ENCODE measurements at regions not wholly inside any gene's neighbourhood (a gene's known extent, or its start where the extent isn't known, plus 50 kb on each side); places are given as distances from the start of the nearest gene placed in this dataset.

GRCh38 chr15:87487484-87487883 lies 769.1 kb downstream of the NTRK3 start:
- Histone ChIP-seq H2BK20ac (ENCODE audit: low read depth, low read length) (no peak overlapping the region), H3K9ac (ENCODE audit: low read depth, low read length) (no peak overlapping the region), H3K4me1 (ENCODE audit: control insufficient read depth, insufficient read depth, low read length) (no peaks in the 10 kb centered on the region), H3K18ac (ENCODE audit: low read depth, low read length) (no peak overlapping the region), H4K5ac (ENCODE audit: low read depth, low read length) (no peak overlapping the region), H3K4me3 (ENCODE audit: insufficient read depth, low read depth, low read length) (no peak overlapping the region), H3K79me1 (ENCODE audit: low read depth in 1 of 2, low read length in 2 of 2) (no peaks in the 10 kb centered on the region), H3K4ac (ENCODE audit: low read depth, low read length) (no peak overlapping the region), H2AFZ (replicated peaks; ENCODE audit: low read length, poor library complexity) (no peak overlapping the region), H4K20me1 (ENCODE audit: insufficient read depth, low read length) (no peaks in the 10 kb centered on the region), H3K36me3 (ENCODE audit: control insufficient read depth, insufficient read depth, low read length) (no peaks in the 10 kb centered on the region), H3K56ac (ENCODE audit: extremely low read depth, insufficient read depth, low read length) (no peak overlapping the region), H3K27me3 (ENCODE audit: control insufficient read depth, insufficient read depth, low read length) (no peaks in the 10 kb centered on the region), H2BK120ac (ENCODE audit: low read depth, low read length) (no peak overlapping the region), H4K8ac (ENCODE audit: low read depth in 2 of 2, low read length in 2 of 2) (no peak overlapping the region), H3K14ac (replicated peaks; ENCODE audit: low read depth, low read length) (no peak overlapping the region), H2BK15ac (ENCODE audit: low read depth, low read length) (no peak overlapping the region), H3K23ac (ENCODE audit: low read depth, low read length) (no peak overlapping the region), H2AK5ac (ENCODE audit: low read depth, low read length) (no peak overlapping the region), H3K9me3 (ENCODE audit: control insufficient read depth, insufficient read depth, low read length) (peaks cover 2% of the 10 kb centered on the region; the same call in 1 of the 2 replicates), H3K27ac (ENCODE audit: insufficient read depth, low read length) (no peak overlapping the region), H3K4me2 (ENCODE audit: low read depth, low read length) (no peak overlapping the region), H4K91ac (ENCODE audit: insufficient read depth, low read depth, low read length) (no peak overlapping the region), H2BK5ac (ENCODE audit: low read depth, low read length, poor library complexity, severe bottlenecking) (no peak overlapping the region), H3K9me1 (ENCODE audit: insufficient read depth, low read length) (no peaks in the 10 kb centered on the region), H2AK9ac (replicated peaks; ENCODE audit: low read depth, low read length, poor library complexity) (no peak overlapping the region)
- no TSS peak for BruUV-seq (replicated peaks)
- DNase-seq (no peak), ATAC-seq (ENCODE audit: low read depth) (no peak)
- in situ Hi-C loops (cut with MboI; ENCODE audit: low sequenced_read_pairs), result no loop called here
- CTCF ChIA-PET, result no interaction called here
- WGBS, 2 experiments (ENCODE audit: extremely low coverage in 2 of 2, insufficient read length in 1 of 2), result no CpG with 5 or more reads among the region's 2 CpGs
- intact Hi-C loops (cut with micrococcal nuclease), result no loop called here
- dilution Hi-C loops (cut with HindIII; ENCODE audit: low sequenced_read_pairs, unreplicated experiment), result no loop called here
- POLR2A ChIA-PET (ENCODE audit: unreplicated experiment), result no interaction called here
- TF ChIP-seq CEBPB (IDR thresholded peaks at IDR 0.05; ENCODE audit: low read depth, low read length), result no peak
- TF ChIP-seq CHD1 (IDR thresholded peaks at IDR 0.05; ENCODE audit: low read depth, low read length), result no peak
- TF ChIP-seq MXI1 (IDR thresholded peaks at IDR 0.05; ENCODE audit: borderline replicate concordance, low read depth, low read length), result no peak
- TF ChIP-seq BHLHE40 (IDR thresholded peaks at IDR 0.05; ENCODE audit: low read depth, low read length), result no peak
- TF ChIP-seq FOS (IDR thresholded peaks at IDR 0.05; ENCODE audit: low read depth, low read length), result no peak
- no peak for TF ChIP-seq RFX5 (IDR thresholded peaks at IDR 0.05; ENCODE audit: low read depth, low read length)
- TF ChIP-seq ELK1 (IDR thresholded peaks at IDR 0.05; ENCODE audit: borderline replicate concordance, low read depth, low read length), result no peak
- TF ChIP-seq RAD21 (IDR thresholded peaks at IDR 0.05; ENCODE audit: low read length), result no peak
- no peak for TF ChIP-seq SMC3 (IDR thresholded peaks at IDR 0.05; ENCODE audit: low read depth, low read length)
- no peak for TF ChIP-seq RCOR1 (IDR thresholded peaks at IDR 0.05; ENCODE audit: insufficient replicate concordance, low read length)
- TF ChIP-seq, protein P1, sequence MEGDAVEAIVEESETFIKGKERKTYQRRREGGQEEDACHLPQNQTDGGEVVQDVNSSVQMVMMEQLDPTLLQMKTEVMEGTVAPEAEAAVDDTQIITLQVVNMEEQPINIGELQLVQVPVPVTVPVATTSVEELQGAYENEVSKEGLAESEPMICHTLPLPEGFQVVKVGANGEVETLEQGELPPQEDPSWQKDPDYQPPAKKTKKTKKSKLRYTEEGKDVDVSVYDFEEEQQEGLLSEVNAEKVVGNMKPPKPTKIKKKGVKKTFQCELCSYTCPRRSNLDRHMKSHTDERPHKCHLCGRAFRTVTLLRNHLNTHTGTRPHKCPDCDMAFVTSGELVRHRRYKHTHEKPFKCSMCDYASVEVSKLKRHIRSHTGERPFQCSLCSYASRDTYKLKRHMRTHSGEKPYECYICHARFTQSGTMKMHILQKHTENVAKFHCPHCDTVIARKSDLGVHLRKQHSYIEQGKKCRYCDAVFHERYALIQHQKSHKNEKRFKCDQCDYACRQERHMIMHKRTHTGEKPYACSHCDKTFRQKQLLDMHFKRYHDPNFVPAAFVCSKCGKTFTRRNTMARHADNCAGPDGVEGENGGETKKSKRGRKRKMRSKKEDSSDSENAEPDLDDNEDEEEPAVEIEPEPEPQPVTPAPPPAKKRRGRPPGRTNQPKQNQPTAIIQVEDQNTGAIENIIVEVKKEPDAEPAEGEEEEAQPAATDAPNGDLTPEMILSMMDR (conservative IDR thresholded peaks at IDR 0.05; ENCODE audit: low read depth, low read length), result no peak
- TF ChIP-seq NFE2L2 (IDR thresholded peaks at IDR 0.05; ENCODE audit: low read depth, low read length), result no peak
